ENCODE measurements at regions not wholly inside any gene's neighbourhood (a gene's known extent, or its start where the extent isn't known, plus 50 kb on each side); places are given as distances from the start of the nearest gene placed in this dataset.

- H3K27me3 ChIP-seq = no peaks in the 10 kb centered on the region
- no peak overlapping the region for H3K4me3 ChIP-seq
- peak; percentile 64 to 89 for TF ChIP-seq CTCF (IDR thresholded peaks at IDR 0.05)
- H3K4me1 ChIP-seq = peaks cover 0 to 11% of the 10 kb centered on the region in 2 donors
- no peaks in the 10 kb centered on the region for H3K36me3 ChIP-seq
- H3K9me3 ChIP-seq = peaks cover 0 to 6% of the 10 kb centered on the region in 2 donors
- no peak overlapping the region for H3K27ac ChIP-seq
- DNase-seq (ENCODE audit: low spot score) = peak; percentile 64
Measured at GRCh38 chr1:204763773-204764427, 78.4 kb upstream of the LRRN2 start.

- Histone ChIP-seq H3K27me3 (no peaks in the 10 kb centered on the region), H3K9me3 (no peaks in the 10 kb centered on the region), H3K27ac (no peak overlapping the region), H3K4me1 (no peaks in the 10 kb centered on the region), H3K4me3 (no peak overlapping the region), H3K36me3 (no peaks in the 10 kb centered on the region)
- DNase-seq (ENCODE audit: low spot score) = no peak
- no peak for TF ChIP-seq CTCF (IDR thresholded peaks at IDR 0.05)
Measured at GRCh38 chr1:204769997-204770396, 84.5 kb upstream of the LRRN2 start.

GRCh38 chr1:204771358-204771757 is 85.8 kb upstream of the LRRN2 start:
- H3K36me3 ChIP-seq = no peaks in the 10 kb centered on the region
- H3K9me3 ChIP-seq = no peaks in the 10 kb centered on the region
- no peaks in the 10 kb centered on the region for H3K4me1 ChIP-seq
- DNase-seq (ENCODE audit: low spot score) = no peak
- H3K27me3 ChIP-seq = no peaks in the 10 kb centered on the region
- no peak overlapping the region for H3K4me3 ChIP-seq
- no peak for TF ChIP-seq CTCF (IDR thresholded peaks at IDR 0.05)
- H3K27ac ChIP-seq = no peak overlapping the region

- no peak for TF ChIP-seq CTCF (IDR thresholded peaks at IDR 0.05)
- H3K9me3 ChIP-seq = no peaks in the 10 kb centered on the region
- DNase-seq (ENCODE audit: low spot score) = no peak
- no peaks in the 10 kb centered on the region for H3K4me1 ChIP-seq
- H3K36me3 ChIP-seq = no peaks in the 10 kb centered on the region
- no peak overlapping the region for H3K4me3 ChIP-seq
- no peaks in the 10 kb centered on the region for H3K27me3 ChIP-seq
- no peak overlapping the region for H3K27ac ChIP-seq
Measured at GRCh38 chr1:204773246-204773645, 87.7 kb upstream of the LRRN2 start.

GRCh38 chr1:204775546-204775945 is 90.0 kb upstream of the LRRN2 start:
- H3K27me3 ChIP-seq = no peaks in the 10 kb centered on the region
- H3K4me1 ChIP-seq = no peaks in the 10 kb centered on the region
- no peak for DNase-seq (ENCODE audit: low spot score)
- no peak overlapping the region for H3K27ac ChIP-seq
- no peaks in the 10 kb centered on the region for H3K9me3 ChIP-seq
- no peaks in the 10 kb centered on the region for H3K36me3 ChIP-seq
- H3K4me3 ChIP-seq = no peak overlapping the region
- no peak for TF ChIP-seq CTCF (IDR thresholded peaks at IDR 0.05)

GRCh38 chr1:204777591-204777990 is 92.1 kb upstream of the LRRN2 start:
- Histone ChIP-seq H3K9me3 (no peaks in the 10 kb centered on the region), H3K27me3 (no peaks in the 10 kb centered on the region), H3K4me1 (no peaks in the 10 kb centered on the region), H3K4me3 (no peak overlapping the region), H3K36me3 (no peaks in the 10 kb centered on the region), H3K27ac (no peak overlapping the region)
- DNase-seq (ENCODE audit: low spot score) = no peak
- no peak for TF ChIP-seq CTCF (IDR thresholded peaks at IDR 0.05)

All from right atrium auricular region (tissue), 2 donors.